Heart right ventricle (tissue), 16 donors: ENCODE measurements at regions not wholly inside any gene's neighbourhood (a gene's known extent, or its start where the extent isn't known, plus 50 kb on each side); places are given as distances from the start of the nearest gene placed in this dataset.

Experiments used
- ATAC-seq, 8 donors: fragments of 200-7000 bp; cut with Tn5 transposase; one replicate each; pipeline ENCODE4 v1.9.1; 2020; ENCODE audit warnings: mild to moderate bottlenecking in 8 of 8, moderate library complexity in 8 of 8, moderate number of reproducible peaks in 1 of 8
- DNase-seq, 2 donors: peaks; one replicate each; pipeline ENCODE4 v3.0.0-alpha.2; 2020
- H3K27ac ChIP-seq, 10 donors: fragments of 200-600 bp; sonication (generic) in 2 of 10; one replicate each; pipeline versions ENCODE4 v1.5.0 to v1.8.0; 2020 to 2022; ENCODE audit warnings: mild to moderate bottlenecking in 3 of 10
- H3K27me3 ChIP-seq, 7 donors: fragments of 200-600 bp; one replicate each; pipeline ENCODE4 v1.8.0; 2021 to 2022; ENCODE audit warnings: mild to moderate bottlenecking in 2 of 7
- H3K36me3 ChIP-seq, 9 donors: fragments of 200-600 bp; sonication (generic) in 1 of 9; one replicate each; pipeline versions ENCODE4 v1.5.0 to v1.8.0; 2020 to 2022; ENCODE audit warnings: mild to moderate bottlenecking in 2 of 9
- H3K4me1 ChIP-seq, 9 donors: fragments of 200-600 bp; sonication (generic) in 1 of 9; one replicate each; pipeline versions ENCODE4 v1.5.0 to v1.8.0; 2020 to 2022; ENCODE audit warnings: mild to moderate bottlenecking in 4 of 9
- H3K4me3 ChIP-seq, 10 donors: fragments of 200-600 bp; sonication (generic) in 2 of 10; one replicate each; pipeline versions ENCODE4 v1.5.0 to v1.8.0; 2020 to 2022; ENCODE audit warnings: mild to moderate bottlenecking in 7 of 10, moderate library complexity in 2 of 10
- H3K9me3 ChIP-seq, 11 donors: fragments of 200-600 bp in 10 of 11; sonication (generic) in 2 of 11; one replicate each; pipeline versions ENCODE4 v1.5.0 to v1.8.0; 2013 to 2022; ENCODE audit warnings: mild to moderate bottlenecking in 2 of 11, control low read depth in 1 of 11, moderate library complexity in 1 of 11
- CTCF ChIP-seq, 9 donors: fragments of 200-600 bp; sonication (generic) in 2 of 9; IDR thresholded peaks; one replicate each; pipeline versions ENCODE4 v1.5.0 to v1.8.0; 2021 to 2022; ENCODE audit warnings: antibody characterized with exemption in 9 of 9, mild to moderate bottlenecking in 5 of 9, moderate library complexity in 1 of 9
- WGBS, 2 donors: extraction: QIAGEN DNeasy Blood & Tissue Kit; methylation state at CpG; one replicate each; pipeline ENCODE4 v1.1.7; 2013; ENCODE audit warnings: inconsistent platforms in 1 of 2; 5-methylcytosine and 5-hydroxymethylcytosine counted together
- intact Hi-C, 10 donors: fragments of 100-400 bp; cut with DNase I; formaldehyde crosslinking; loops; one replicate each; pipeline versions ENCODE4 v1.11.1 to v1.14.2; 2022
- donor health status: Arrhythmogenic right ventricular cardiomyopathy.
- donor health status: ischemic (EF 13 %, LVEDD 7.1; RV severe dilation, severe dysfunction).
- donor health status: healthy with polysubstance abuse.
- donor health status: DM: no; HTN: yes; CAD: no.
- donor health status: DM: no; HTN: no; CAD: no.
- donor health status: ischemic (EF 25% LVEDD 6.9; RV normal size, moderate dysfunction).
- donor health status: ischemic (EF 25% LVEDD 5.7; RV mildly dilated, moderate dysfunction).
- donor health status: healthy.
- donor health status: DM: yes; HTN: yes; CAD: no.
- donor health status: Ischemic cardiomyopathy.
- donor health status: ischemic (EF 35%, LVEDD 5.7; RV mildly dilated, moderate dysfunction).
- donor health status: nonischemic (EF 11% LVEDD 7.7; RV severe dilation, severe dysfunction).
- donor health status: DM: yes; HTN: yes; CAD: no.
- donor health status: PGD.
- donor health status: ischemic (EF 29% LVEDD 5.4; RV normal size, mild dysfunction).
- donor health status: nonischemic (EF 23%, LVEDD 6.1; RV moderate dilation, normal function).

- Histone ChIP-seq H3K4me3 (no peak overlapping the region), H3K27ac (no peak overlapping the region), H3K36me3 (no peaks in the 10 kb centered on the region), H3K27me3 (no peaks in the 10 kb centered on the region), H3K4me1 (no peaks in the 10 kb centered on the region), H3K9me3 (peaks cover 0 to 3% (median 0%) of the 10 kb centered on the region in 11 donors)
- TF ChIP-seq CTCF (IDR thresholded peaks at IDR 0.05) = no peak
- WGBS, 2 donors = 62 to 65% methylated on average over 5 of the region's 5 CpGs
- intact Hi-C loops = no loop called here
- DNase-seq = no peak
- ATAC-seq = no peak
Observed at GRCh38 chr6:51027283-51028065, 208.8 kb downstream of the TFAP2B start.

GRCh38 chr6:51028276-51028675 is 209.6 kb downstream of the TFAP2B start:
- DNase-seq (no peak), ATAC-seq (no peak)
- Histone ChIP-seq H3K27me3 (no peaks in the 10 kb centered on the region), H3K36me3 (no peaks in the 10 kb centered on the region), H3K4me3 (no peak overlapping the region), H3K4me1 (no peaks in the 10 kb centered on the region), H3K27ac (no peak overlapping the region), H3K9me3 (peaks cover 0 to 11% (median 0%) of the 10 kb centered on the region in 11 donors)
- WGBS, 2 donors = 0% methylated on average over 1 of the region's 1 CpG
- no peak for TF ChIP-seq CTCF (IDR thresholded peaks at IDR 0.05)
- intact Hi-C loops = no loop called here

- intact Hi-C loops = no loop called here
- H3K27me3 ChIP-seq = no peaks in the 10 kb centered on the region
- H3K27ac ChIP-seq = no peak overlapping the region
- no peak for TF ChIP-seq CTCF (IDR thresholded peaks at IDR 0.05)
- H3K36me3 ChIP-seq = no peaks in the 10 kb centered on the region
- no peak overlapping the region for H3K4me3 ChIP-seq
- no peaks in the 10 kb centered on the region for H3K4me1 ChIP-seq
- 13 to 20% methylated on average over 1 of the region's 1 CpG for WGBS, 2 donors
- peaks cover 0 to 21% (median 0%) of the 10 kb centered on the region in 11 donors for H3K9me3 ChIP-seq
- DNase-seq (no peak), ATAC-seq (no peak)
Observed at GRCh38 chr6:51029561-51029960, 210.9 kb downstream of the TFAP2B start.

- Histone ChIP-seq H3K27me3 (no peaks in the 10 kb centered on the region), H3K9me3 (no peaks in the 10 kb centered on the region), H3K27ac (no peak overlapping the region), H3K36me3 (no peaks in the 10 kb centered on the region), H3K4me3 (no peak overlapping the region), H3K4me1 (no peaks in the 10 kb centered on the region)
- TF ChIP-seq CTCF (IDR thresholded peaks at IDR 0.05) = no peak
- no peak for ATAC-seq
- DNase-seq = no peak
- 83 to 88% methylated on average over 2 of the region's 2 CpGs for WGBS, 2 donors
- intact Hi-C loops = no loop called here
Observed at GRCh38 chr6:51045548-51045947, 226.9 kb downstream of the TFAP2B start.
